Spinal cord (tissue), 9 donors: ENCODE measurements at regions not wholly inside any gene's neighbourhood (a gene's known extent, or its start where the extent isn't known, plus 50 kb on each side); places are given as distances from the start of the nearest gene placed in this dataset.
"Not testable (repeated sequence)": the region's sequence is repeated elsewhere in the genome, so short reads cannot be mapped to it uniquely, and the experiment has no call there.

ENCODE experiments used
- DNase-seq, 6 donors: peaks; one replicate each; pipeline versions ENCODE4 v3.0.0 to v3.0.0-alpha.2; 2013 to 2015; ENCODE audit warnings: low spot score in 6 of 6, low read depth in 4 of 6
- H3K27ac ChIP-seq: one replicate; pipeline ENCODE4 v1.5.1; 2013; ENCODE audit warnings: low read depth, low read length, control low read depth
- H3K27me3 ChIP-seq: one replicate; pipeline ENCODE4 v1.6.1; 2013; ENCODE audit warnings: low read length; ENCODE audit not compliant: control insufficient read depth, insufficient read depth
- H3K36me3 ChIP-seq: one replicate; pipeline ENCODE4 v1.6.1; 2013; ENCODE audit warnings: low read length; ENCODE audit not compliant: control insufficient read depth, insufficient read depth
- H3K4me1 ChIP-seq: one replicate; pipeline ENCODE4 v1.6.1; 2013; ENCODE audit warnings: low read length; ENCODE audit not compliant: control insufficient read depth, insufficient read depth
- H3K4me3 ChIP-seq: one replicate; pipeline ENCODE4 v1.5.1; 2013; ENCODE audit warnings: low read depth, low read length, control low read depth
- H3K9me3 ChIP-seq: one replicate; pipeline ENCODE4 v1.6.1; 2013; ENCODE audit warnings: low read length; ENCODE audit not compliant: control insufficient read depth, insufficient read depth
- WGBS: methylation state at CpG from one replicate; pipeline ENCODE4 v1.1.5; 2013; ENCODE audit warnings: missing lambda C conversion rate; ENCODE audit not compliant: insufficient coverage; 5-methylcytosine and 5-hydroxymethylcytosine counted together
- donor health status: healthy.

DNA sequence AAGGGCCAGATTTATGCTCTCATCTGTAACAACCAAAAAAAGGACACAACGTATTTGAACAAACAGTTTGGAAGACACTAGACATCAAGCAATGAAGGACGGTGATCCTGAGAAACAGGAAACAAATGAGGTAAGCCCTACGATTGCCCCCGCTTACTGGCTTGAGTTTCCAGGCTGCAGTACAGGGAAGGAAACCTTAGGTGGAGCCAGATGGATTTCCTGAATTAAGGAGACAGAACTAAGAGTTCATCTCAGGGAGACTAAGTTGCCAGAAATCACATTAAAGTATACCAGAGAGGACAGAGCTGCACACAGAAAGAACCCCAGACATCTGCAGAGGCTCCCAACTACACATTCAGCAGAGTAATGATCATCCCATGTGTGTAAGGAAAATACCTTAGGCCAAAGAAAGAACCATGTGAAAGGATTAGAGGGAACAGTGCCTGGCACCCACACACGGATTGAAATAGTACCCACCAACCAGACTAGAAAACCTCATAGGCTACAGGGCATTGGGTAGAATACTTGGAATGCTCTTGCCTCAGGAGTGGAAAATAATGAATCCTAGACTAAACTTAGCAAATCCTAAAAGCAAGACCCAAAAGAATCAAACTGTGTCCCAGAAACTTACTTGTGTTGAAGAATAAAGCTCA, 99.3 kb upstream of the NIPBL start:
- no peaks in the 10 kb centered on the region for H3K27me3 ChIP-seq
- no peaks in the 10 kb centered on the region for H3K4me1 ChIP-seq
- no peak overlapping the region for H3K27ac ChIP-seq
- H3K36me3 ChIP-seq, result no peaks in the 10 kb centered on the region
- DNase-seq, result peak in 3 of 6 donors; percentile 22 to 51 (median 44)
- WGBS, result 36% methylated on average over 4 of the region's 5 CpGs
- H3K4me3 ChIP-seq, result no peak overlapping the region
- H3K9me3 ChIP-seq, result no peaks in the 10 kb centered on the region

DNA sequence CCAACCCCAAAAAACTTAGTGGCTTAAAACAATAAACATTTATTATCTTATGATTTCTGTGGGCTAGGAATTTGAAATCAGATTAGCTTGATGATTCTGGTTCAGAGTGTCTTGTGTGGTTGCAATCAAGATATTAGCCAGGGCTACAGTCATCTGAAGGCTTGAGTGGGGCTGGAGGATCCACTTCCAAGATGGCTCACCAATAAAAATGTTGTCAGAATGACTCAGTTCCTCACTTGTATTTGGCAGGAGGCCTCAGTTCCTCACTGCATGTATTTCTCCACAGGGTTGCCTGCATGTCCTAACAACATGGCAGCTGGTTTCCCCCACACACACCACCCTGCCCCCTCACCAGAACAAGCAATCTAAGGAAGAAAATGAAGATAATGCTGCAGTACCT, 98.2 kb upstream of the NIPBL start:
- no peak overlapping the region for H3K4me3 ChIP-seq
- H3K27me3 ChIP-seq, result no peaks in the 10 kb centered on the region
- H3K9me3 ChIP-seq, result no peaks in the 10 kb centered on the region
- no peaks in the 10 kb centered on the region for H3K36me3 ChIP-seq
- H3K4me1 ChIP-seq, result no peaks in the 10 kb centered on the region
- no peak overlapping the region for H3K27ac ChIP-seq
- no peak for DNase-seq

DNA sequence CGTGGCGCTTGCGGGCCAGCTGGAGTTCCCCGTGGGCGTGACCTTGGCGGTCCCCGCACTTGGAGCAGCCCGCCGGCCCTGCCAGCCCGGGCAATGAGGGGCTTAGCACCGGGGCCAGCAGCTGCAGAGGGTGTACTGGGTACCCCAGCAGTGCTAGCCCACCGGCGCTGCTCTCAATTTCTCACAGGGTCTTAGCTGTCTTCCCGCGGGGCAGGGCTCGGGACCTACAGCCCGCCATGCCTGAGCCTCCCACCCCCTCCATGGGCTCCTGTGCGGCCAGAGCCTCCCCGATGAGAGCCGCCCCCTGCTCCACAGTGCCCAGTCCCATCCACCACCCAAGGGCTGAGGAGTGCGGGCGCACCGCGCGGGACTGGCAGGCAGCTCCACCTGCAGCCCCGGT, 94.0 kb upstream of the NIPBL start:
- not testable (repeated sequence) for DNase-seq, H3K36me3 ChIP-seq, H3K27me3 ChIP-seq, H3K4me3 ChIP-seq, H3K4me1 ChIP-seq, H3K9me3 ChIP-seq, H3K27ac ChIP-seq
- 94% methylated on average over 20 of the region's 26 CpGs for WGBS

DNA sequence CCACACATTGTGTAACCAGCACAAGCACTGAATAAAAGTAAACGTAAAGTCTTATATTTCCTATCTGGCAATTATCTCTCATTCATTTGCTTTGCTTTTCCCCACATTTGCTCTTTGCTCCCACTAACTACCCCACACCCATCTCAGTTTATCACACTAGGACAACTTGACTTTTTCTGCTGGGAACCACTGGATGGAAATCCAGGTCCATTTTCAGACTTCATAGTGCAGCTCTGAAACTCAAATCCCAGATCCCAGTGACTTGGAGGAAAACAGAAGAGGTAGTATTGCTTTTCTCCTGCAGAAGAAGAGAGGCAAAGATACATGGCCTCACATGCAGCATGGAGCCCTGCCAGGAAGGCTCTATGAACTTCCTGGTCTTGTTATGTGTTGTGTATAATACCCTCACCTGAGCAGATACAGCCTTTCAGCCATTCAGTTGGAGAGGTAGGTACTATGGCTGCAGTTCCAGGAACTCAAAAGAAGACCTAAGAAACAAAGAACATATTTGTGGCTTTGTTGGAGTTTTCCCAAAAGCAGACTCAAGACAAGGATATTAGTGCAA, 90.0 kb upstream of the NIPBL start:
- H3K36me3 ChIP-seq, result no peaks in the 10 kb centered on the region
- no peak overlapping the region for H3K27ac ChIP-seq
- no peaks in the 10 kb centered on the region for H3K9me3 ChIP-seq
- DNase-seq, result no peak
- H3K4me1 ChIP-seq, result no peaks in the 10 kb centered on the region
- H3K4me3 ChIP-seq, result no peak overlapping the region
- no peaks in the 10 kb centered on the region for H3K27me3 ChIP-seq
- WGBS, result 82% methylated on average over 1 of the region's 1 CpG

DNA sequence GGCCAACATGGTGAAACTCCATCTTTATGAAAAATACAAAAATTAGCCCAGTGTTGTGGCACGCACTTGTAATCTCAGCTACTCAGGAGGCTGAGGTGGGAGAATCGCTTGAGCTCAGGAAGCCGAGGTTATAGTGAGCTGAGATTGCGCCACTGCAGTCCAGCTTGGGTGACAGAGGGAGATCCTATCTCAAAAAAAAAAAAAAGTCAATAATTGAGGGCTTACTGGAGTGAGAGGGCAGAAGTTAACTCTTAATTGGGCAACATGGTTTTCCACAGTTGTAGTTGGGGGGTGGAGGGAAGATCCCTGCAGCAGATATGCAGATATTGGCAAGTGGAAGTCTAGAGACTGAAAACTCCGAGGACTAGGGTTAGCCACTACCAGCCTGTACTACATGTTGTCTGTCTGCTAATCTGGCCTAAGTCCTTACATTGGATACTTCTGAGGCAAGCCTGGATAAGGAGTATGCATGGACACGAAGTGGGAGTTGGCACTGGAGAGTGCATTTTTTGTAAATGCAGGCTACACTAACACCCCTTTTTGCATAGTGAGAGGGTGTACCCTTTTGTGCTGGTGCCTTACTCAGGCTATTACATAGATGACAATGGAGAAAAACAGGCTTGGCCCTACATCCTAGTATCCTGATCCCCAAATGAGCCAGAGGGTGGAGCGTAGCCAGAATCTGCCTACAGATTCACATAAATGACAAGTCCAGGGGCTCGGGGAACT, 89.0 kb upstream of the NIPBL start:
- H3K27me3 ChIP-seq, result no peaks in the 10 kb centered on the region
- H3K9me3 ChIP-seq, result no peaks in the 10 kb centered on the region
- H3K27ac ChIP-seq, result no peak overlapping the region
- no peak for DNase-seq
- H3K4me3 ChIP-seq, result no peak overlapping the region
- no peaks in the 10 kb centered on the region for H3K4me1 ChIP-seq
- H3K36me3 ChIP-seq, result no peaks in the 10 kb centered on the region
- 100% methylated on average over 1 of the region's 8 CpGs for WGBS

DNA sequence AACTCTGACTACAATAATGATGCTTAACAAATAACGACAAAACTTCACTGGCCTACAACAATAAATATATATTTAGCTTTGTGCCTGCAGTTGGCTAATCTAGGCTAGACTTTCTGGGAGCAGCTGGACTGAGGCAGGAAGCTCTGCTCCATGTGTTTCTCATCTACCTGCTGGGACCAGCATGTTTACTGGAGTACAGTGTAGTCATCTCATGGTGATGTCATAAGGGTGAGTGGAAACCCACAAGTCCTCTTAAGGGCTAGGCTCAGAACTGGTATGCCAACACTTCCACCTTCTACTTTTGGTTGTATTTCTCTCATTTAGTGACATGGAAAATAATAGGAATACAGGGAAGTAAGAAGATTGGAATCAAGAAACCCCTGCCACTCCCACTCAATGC, 85.7 kb upstream of the NIPBL start:
- no peaks in the 10 kb centered on the region for H3K36me3 ChIP-seq

DNA sequence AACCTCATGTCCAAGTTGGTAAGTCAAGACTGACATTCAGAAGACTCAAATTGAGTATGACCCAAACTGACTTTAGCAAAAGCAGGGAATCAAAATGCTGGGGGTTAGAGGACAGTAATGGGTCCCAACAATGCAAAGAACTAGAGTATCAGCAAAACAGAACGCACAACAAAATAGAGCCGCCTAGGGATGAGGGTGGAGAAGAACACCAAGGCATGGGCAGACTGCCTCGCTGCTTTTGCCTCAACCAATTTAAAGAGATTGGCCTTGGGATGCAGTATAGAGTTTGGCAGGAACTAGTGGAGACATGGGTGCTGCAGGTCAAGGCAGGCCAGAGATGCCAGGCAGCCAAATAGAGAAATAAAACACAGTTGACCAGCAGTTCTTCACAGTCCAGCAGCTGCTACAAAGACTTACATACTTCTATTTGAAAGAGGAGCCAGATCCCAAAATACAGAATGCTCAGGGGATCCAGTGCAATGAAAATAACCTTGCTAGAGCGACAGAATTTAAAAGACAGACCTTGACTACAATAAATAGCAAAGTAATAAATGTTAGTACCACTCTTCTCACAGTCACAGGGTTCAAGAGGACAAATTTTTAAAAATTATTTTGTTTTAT, 83.9 kb upstream of the NIPBL start:
- WGBS, result 89% methylated on average over 3 of the region's 4 CpGs

More for the DNA sequence above, 85.7 kb upstream of the NIPBL start:
- no CpG with 5 or more reads among the region's 1 CpG for WGBS
- Histone ChIP-seq H3K4me1 (no peaks in the 10 kb centered on the region), H3K27me3 (no peaks in the 10 kb centered on the region), H3K9me3 (no peaks in the 10 kb centered on the region), H3K4me3 (no peak overlapping the region), H3K27ac (no peak overlapping the region)
- no peak for DNase-seq

DNA sequence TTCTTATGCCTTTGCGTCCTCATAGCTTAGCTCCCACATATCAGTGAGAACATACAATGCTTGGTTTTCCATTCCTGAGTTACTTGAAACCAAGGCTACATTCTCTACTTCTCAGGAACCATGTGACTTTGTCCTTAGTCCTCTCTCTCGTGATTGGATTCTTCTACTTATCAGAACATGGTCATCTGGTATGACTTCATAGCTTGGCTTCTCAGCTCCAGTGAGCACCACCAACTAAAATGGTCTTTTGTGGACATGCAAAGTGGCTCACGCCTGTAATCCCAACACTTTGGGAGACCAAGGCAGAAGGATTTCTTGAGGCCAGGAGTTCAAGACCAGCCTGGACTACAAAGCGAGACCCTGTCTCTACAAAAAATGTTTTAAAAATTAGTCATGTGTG, 81.2 kb upstream of the NIPBL start:
- WGBS, result 92% methylated on average over 3 of the region's 4 CpGs

More for the DNA sequence above, 83.9 kb upstream of the NIPBL start:
- Histone ChIP-seq H3K9me3 (no peaks in the 10 kb centered on the region), H3K36me3 (no peaks in the 10 kb centered on the region), H3K27me3 (no peaks in the 10 kb centered on the region), H3K4me3 (no peak overlapping the region), H3K27ac (no peak overlapping the region), H3K4me1 (no peaks in the 10 kb centered on the region)
- DNase-seq, result no peak

DNA sequence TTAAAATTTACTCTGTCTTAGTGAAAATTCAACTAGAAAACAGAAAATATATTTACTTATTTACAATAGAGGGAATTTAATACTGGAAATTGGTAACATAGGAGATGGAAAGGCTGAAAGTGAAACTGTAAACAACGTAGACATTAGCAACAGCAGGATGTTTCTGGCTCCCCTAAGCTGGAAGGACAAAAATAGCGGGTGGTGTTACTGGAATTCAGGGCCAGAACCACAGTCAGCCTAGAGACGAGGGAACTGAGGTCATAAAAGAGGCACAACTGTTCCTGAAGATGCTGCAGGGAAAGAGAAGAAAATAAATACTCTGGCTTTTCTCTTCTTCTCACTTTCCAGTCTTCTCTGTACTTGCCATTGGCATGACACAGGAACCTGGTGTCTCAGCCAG, 80.4 kb upstream of the NIPBL start:
- Histone ChIP-seq H3K4me3 (no peak overlapping the region), H3K27ac (no peak overlapping the region), H3K27me3 (no peaks in the 10 kb centered on the region), H3K9me3 (no peaks in the 10 kb centered on the region), H3K4me1 (no peaks in the 10 kb centered on the region), H3K36me3 (no peaks in the 10 kb centered on the region)
- 96% methylated on average over 2 of the region's 3 CpGs for WGBS
- DNase-seq, result no peak

More for the DNA sequence above, 81.2 kb upstream of the NIPBL start:
- Histone ChIP-seq H3K4me1 (no peaks in the 10 kb centered on the region), H3K36me3 (no peaks in the 10 kb centered on the region), H3K27ac (no peak overlapping the region), H3K27me3 (no peaks in the 10 kb centered on the region), H3K9me3 (no peaks in the 10 kb centered on the region), H3K4me3 (no peak overlapping the region)
- DNase-seq, result no peak
